Inferior parietal cortex (tissue), 1 donor: ENCODE measurements at regions not wholly inside any gene's neighbourhood (a gene's known extent, or its start where the extent isn't known, plus 50 kb on each side); places are given as distances from the start of the nearest gene placed in this dataset.
"Not testable (repeated sequence)": the region's sequence is repeated elsewhere in the genome, so short reads cannot be mapped to it uniquely, and the experiment has no call there.

Source experiments
- DNase-seq: peaks from one replicate; pipeline ENCODE4 v3.0.0-alpha.2; 2016; ENCODE audit errors: extremely low spot score

DNA sequence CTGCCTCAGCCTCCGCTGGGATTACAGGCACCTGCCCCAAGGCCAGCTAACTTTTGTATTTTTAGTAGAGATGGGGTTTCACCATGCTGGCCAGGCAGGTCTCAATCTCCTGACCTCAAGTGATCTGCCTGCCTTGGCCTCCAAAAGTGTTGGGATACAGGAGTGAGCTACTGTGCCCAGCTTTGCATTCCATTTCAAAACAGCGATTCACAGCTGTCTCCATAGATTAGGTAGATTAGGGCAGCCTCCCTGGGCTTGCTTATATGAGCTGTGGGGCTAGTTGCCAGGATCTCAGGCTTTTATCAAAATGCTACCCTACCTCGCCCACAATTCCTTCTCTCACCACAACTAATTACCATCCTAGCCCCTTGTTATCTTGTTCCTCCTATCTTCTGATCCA lies 176.4 kb upstream of the ZKSCAN2 start:
- DNase-seq, result no peak

DNA sequence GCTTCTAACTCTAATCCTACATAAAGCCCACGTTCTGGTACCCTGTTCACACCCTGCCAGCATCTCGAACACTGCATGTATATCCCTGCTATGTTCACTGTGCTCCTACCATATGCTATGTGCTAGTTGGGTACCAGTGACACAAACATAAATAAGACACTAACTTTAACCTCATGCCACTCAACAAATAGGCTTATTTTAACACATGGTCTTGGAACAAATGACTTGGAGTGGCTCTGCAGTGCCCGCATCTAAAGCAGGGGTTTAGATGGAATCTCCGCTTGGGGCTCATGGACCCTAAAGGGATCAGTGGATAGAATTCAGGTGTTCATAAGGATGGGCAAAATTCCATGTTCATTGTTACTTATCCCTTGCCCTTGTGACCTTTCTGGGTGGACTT lies 175.7 kb upstream of the ZKSCAN2 start:
- DNase-seq, result no peak

DNA sequence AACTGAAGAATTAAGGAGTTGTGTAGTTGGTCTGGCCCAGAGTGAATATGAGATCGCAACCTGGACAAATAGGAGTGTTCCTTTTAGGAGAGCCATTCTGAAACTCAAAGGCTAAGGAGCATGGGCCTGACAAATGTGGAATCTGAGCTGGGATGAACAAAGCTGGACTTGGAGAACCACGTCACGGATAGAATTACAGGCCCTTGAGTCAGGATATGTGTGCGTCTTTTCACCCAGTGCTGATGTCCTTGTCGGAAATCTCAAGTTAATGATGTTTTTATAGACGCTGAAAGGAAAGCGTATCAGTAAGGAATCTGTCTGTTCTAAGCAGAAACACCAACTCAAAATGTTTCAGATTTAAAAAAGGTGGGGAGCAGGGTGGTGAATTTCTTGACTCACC lies 173.8 kb upstream of the ZKSCAN2 start:
- DNase-seq, result no peak

DNA sequence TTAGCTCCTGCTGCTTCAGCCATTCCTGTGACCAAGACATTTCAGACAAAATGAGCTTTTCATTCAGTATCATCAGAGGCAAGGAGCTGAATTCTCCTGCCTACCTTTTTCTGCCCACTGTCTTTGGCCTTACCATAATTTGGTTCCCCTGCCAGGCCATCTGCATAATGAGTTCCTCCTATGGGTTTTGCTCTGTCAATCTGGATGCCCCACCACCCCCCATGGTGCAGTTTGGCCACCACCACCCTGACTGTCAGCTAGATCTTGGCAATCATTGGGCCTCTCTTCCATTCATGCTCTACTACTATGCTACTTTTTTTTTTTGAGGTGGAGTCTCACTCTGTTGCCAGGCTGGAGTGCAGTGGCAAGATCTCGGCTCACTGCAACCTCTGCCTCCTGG lies 169.2 kb upstream of the ZKSCAN2 start:
- no peak for DNase-seq

DNA sequence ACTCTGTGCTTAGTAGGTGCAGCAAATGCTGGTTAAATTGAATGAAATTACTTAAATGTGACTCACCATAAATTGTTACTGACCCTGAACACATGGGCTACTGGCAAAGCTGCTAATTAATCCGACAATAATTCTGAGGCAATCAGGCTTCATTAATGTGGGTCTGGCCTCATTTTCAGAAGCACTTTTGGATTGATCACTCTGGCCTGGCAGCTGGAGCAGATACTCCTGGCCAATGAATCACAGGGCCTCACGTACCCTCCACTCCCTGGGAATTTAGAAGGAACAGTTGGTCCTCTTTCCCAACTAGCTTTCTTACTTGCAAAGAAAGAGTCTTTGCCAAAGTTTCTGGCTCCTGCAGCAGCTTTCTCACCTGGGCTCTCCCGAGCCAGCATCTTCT lies 162.0 kb upstream of the ZKSCAN2 start:
- no peak for DNase-seq

DNA sequence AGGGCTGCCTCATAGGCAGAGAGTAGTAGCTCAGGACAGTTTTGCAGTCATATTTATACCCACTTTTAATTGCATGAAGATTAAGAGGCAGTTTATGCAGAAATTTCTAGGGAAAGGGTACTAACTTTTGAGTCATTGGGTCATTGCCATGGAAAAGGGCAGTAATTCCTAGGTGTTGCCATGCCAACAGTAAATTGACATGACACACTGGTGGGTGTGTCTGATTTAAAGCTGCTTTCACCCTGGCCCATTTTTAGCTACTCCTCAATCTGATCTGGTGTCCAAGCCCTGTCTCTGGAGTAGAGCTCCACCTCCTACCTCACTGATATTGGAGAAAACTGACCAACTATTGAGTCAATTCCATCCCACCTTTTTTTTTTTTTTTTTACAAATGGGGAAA lies 161.5 kb upstream of the ZKSCAN2 start:
- DNase-seq, result no peak

DNA sequence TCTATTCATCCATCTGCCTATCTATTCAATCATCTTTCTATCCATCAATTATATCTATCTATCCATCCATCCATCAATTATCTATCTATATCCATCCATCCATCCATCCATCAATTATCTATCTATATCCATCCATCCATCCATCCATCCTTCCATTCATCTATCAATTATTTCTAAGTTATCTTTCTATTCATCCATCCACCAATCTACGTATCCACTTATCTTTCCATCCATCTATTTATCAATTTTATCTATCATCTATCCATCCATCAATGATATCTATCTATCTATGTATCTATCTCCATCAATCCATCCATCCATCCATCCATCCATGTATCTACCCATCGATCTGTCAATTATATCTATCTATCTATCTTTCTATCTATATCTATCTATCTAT lies 158.4 kb upstream of the ZKSCAN2 start:
- no peak for DNase-seq

DNA sequence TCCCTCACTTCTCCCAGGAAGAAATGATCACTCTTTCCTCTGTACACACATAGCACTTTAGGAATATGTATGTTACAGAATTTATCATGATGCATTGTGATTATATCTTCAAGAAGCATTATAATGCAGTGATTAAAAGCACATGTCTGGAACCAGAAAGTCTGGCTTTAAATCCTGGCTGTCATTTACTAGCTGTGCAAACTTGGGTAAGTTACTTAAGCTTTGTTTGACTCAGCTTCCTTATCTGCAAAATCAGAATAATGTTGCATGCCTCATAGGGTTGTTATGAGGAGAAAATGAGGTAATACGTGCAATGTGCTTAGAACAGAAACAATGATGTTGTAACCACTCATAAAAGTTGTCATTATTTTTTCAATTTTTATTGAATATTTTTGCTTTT lies 156.3 kb upstream of the ZKSCAN2 start:
- DNase-seq, result no peak

DNA sequence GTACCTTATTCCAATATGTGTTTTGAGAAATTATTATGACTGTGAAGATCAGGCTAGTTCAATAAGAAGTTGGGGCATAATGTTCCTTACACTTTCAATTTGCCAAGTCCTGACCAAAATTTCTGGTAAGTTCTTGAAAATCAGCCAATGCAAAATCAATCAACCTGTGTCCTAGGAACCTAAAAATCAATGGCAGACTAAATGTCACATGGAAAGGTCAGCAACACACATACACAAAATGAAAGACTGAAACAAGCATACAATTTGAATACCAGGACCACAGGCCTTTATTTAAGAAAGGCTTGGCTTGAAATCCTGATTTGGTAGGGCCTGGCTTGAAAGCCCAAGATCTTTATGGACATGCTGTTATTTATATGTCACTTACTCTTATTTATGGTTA lies 155.5 kb upstream of the ZKSCAN2 start:
- no peak for DNase-seq

DNA sequence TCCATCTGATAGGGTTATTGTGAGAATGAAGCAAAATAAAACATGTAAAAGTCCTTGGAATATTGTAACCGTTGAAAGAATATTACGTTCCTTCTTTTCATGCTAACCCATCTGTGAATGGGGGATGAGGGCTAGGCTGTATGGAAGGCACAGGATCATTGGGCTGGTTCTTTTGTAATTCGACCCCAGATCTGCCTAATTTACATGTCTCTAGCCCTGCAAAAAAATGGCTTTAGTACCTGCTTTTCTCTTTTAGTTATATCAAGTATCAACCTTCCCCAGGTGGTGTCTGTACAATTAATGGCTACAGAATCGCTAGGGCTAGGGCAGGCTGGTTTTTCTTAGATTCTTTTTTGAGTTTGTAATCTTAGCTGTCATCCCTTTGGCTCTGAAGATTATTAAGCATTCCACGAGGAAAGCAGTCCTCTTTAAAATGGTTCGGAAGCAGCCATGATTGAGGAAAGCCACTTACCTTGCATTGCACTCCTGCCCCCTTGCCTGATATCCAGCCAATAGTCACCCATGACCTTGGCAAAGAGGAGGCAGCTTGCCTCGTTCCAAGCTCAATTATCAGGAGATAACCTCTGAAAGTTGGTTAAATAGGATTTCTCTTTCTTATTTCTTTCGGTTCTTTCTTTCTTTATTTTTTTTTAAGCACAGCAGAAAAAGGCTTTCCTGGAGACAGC lies 153.9 kb upstream of the ZKSCAN2 start:
- DNase-seq, result no peak

DNA sequence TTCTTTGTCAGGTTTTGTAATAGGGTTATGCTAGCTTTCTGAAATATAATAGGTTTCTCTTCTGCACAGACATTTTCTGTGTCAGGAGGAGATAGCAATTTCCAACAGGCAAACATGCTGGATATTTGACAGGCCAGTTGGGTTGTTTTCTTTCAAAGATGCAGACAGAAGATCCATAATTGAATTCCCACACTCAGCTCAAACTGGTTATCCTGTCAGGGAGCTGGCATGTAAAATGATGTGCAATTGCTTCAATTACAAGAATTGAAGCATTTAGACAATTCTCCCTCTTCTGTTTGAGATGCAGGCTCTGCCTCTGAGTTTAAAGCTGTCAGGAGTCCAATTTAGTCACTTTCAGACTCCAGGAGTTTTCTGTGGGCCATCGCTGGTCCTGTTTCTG lies 146.2 kb upstream of the ZKSCAN2 start:
- DNase-seq, result no peak

DNA sequence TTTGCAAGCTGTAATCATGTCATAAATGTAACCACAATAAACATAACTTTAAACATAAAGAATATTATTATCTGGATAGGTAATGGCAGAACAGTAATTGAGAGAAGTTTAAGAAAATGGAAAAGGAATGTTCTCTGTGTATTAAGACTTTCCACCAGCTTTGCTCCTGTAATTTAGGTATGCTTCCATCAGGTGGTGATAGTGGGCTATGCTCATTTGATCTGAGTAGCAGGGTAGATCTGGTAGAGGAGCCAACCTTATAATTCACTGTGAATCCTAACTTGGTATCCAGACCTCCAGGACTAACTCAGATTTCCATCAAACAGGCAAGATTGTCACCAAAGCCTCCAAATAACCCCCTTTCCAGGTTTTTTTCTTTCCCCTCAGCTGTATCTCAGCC lies 137.9 kb upstream of the ZKSCAN2 start:
- no peak for DNase-seq

DNA sequence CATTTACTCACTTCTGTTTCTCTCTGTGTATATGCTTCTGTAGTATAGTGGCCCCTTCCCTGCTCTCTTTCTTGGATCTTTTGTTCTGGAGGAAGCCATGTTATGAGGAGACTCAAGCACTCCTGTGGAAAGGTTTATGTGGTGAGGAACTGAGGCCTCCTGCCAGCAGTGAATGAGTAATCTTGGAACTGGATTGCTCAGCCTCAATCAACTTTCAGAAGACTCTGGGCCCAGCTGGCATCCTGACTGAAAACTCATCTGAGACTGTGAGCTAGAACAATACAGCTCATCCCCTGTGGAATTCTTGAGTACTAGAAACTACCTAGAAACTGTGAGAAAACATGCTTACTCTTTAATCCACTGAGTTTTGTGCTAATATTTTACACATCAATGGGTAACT lies 133.1 kb upstream of the ZKSCAN2 start:
- DNase-seq, result no peak

DNA sequence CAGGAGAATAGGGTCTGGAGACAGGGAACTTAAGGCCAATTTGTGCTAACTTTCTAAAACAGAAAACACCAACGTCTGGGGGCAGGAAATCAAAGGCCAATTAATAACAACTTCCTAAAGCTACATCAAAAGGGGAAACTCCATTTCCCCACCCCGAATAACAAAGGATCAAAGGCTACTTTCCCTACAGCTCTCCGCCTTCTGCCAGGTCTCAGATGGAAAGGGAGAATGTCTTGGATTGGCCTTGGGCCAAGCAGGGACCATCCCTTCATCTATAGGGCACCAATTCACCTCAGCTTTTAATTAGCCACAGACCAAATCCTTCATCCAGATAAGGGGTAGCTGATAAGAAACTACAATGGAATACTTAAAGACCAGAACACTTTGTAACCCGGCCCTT lies 116.9 kb upstream of the ZKSCAN2 start:
- DNase-seq, result no peak

DNA sequence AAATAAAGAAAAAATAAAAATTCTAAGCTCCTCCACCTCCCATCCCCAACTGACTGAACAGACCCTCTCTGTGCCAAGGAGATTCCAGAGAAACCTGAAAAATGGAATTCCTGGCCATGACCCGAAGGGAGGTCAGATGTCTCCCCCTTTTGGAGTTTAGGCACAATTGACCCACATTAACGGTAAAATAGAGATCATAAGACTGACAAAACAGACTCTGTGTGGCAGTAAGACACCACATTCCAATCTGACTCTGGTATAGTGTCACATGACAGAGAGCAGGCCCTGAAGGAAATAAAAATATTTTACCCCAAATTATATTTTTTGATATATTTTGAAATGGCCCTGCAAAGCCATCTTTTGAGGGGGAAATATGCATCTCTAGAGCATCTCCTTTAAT lies 115.1 kb upstream of the ZKSCAN2 start:
- DNase-seq, result no peak

DNA sequence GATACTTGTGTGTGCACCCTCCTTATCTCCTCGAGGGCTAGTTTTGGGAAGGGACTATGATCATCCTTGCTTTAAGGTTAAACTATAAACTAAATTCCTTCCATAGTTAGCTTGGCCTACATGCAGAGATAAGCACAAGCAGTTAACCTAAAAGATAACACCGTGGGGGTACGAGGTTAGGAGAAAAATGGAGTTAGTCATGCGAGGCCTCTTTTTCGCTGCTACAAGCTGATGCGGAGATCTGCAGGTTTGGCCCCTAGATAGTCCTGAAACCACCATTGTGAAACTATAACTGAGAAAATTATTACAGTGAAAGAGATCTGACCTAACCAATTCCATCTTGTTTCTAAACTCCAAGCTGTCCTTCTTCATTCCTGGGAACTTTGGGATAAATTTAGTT lies 113.7 kb upstream of the ZKSCAN2 start:
- no peak for DNase-seq

DNA sequence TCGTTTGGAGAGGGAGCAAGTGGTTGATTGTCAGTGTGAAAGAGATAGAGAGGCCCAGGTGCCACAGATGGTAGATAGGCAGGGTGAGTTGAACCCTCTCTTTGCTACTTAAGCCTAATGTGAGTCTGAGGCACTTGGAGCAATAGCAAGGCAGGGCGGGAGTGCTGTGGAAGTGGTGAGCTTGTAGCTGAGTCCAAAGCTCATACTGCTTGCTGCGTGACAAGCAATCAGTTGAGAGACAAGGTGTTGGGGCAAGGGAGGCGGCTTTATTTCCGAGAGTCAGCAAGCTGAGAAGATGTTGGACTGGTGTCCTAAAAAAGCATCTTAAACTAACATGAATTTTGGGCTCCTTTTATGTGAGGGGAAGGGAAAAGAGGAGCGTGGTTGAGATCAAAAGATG lies 112.9 kb upstream of the ZKSCAN2 start:
- no peak for DNase-seq

DNA sequence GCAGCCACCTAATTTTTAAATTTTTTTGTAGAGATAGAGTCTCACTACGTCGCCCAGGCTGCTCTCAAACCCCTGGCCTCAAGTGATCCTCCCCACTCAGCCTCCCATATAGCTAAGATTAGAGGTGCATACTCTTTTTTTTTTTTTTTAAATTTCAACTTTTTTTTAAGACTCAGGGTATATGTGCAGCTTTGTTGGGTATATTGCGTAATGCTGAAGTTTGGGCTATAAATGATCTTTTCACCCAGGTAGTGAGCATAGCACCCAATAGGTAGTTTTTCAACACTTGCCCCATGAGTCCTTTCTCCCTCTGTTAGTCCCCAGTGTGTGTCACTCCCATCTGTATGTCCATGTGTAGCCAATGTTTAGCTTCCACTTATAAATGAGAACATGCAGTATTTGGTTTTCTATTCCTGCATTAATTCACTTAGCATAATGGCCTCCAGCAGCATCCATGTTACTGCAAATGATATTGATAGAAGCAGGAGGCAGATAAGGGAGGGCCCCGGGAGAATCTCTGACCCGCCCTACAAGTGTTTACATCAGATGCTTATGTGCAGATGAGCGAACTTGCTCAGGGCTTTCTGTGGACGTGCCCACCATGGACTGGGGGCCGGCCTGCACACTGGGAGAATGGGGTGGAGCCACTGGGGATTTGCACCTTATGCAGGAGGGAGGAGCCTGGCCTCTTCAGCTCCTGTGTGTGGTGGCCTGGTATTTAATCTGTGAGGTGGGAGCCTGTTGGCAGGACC lies 110.3 kb upstream of the ZKSCAN2 start:
- no peak for DNase-seq

DNA sequence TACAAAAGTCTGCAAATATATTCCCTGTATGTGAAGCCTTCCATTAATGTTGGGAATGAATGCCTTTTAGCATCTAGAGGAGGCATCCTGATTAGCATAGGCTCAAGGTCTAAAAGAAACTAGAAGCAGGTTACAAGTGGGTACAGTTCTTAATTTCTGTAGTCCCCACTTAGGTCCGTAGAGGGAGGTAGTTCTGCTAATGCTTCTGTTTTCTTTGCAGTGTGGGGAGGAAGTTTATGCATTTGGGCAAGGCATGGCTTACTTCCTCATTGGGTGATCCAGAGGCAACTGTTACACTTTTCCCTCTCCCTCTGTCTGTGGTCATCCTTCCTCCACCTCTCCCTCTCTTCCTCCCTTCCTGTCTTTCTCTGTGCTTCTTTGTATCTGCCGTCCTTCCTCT lies 108.4 kb upstream of the ZKSCAN2 start:
- no peak for DNase-seq

DNA sequence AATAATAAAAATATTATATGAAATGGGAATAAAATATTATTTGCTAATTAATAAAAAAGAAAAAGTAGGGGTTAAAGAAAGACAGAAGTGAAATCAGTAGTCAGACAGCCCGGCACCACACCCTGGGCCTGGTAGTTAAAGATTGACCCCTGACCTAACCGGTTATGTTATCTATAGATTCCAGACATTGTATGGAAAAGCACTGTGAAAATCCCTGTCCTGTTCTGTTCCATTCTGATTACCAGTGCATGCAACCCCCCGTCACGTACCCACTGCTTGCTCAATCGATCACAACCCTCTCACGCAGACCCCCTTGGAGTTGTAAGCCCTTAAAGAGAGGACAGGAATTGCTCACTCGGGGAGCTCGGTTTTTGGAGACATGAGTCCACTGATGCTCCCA lies 101.9 kb upstream of the ZKSCAN2 start:
- DNase-seq, result not testable (repeated sequence)

DNA sequence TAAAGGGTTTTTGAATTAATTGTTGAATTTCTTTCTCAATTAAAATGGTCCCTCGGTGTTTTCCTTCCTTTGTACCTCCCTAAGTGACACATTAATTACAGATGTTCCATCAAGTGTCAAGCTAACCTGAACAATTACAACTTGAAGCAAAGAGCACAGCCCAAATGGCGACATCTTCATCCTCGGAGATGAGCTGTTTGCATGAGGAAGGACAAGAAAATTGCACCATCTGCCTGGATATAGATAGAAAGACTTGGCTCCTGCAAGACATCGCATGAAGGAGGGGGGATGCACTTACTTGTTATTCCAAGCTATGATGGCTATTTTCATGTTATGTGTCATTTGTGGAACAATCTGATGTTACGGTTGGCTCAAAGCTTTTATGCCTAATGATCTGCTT lies 86.4 kb upstream of the ZKSCAN2 start:
- no peak for DNase-seq

DNA sequence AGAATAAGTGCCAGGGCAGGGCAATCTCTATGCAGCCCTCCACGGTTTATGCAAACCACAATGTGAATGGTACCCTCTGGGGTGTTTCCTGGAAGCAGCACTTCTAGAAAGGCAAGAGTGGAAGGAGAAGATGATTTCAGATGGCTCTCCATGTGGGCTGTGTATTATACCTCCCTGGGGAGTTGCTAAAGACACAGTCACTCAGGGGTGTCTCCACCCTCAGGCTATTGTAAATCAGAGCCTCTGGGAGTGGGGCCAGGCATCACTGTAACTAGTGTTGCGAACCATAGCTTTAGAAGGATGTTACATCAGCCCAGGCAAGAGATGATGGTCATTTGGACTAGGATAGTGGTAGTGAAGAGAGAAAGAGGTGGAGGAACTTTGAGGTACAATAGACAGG lies 83.3 kb upstream of the ZKSCAN2 start:
- DNase-seq, result no peak

DNA sequence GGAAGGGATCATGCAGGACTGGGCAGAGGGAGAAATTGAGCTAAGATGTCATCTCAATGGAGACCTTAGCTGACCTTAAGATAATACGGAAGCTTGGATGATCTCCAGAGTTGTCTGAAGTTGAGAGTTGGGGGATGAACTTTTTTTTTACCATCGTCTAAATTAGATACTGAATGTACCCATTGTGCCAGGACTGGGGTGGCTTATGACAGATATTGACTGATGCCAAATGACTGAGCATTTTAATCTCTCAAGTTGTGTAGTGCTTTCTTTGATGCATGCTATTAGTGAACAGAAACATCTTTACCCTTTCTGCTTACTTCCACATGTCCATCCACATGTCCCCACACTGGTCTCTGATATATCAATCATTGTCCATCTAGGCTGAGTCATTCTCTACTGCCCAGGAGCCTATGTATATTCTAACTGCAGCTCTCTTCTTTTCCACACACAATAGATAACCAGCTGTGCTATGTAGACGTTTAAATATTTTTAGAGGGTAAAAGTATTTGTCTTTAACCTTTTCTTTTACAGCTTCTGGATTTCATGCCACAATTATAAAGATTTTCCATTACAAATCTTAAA lies 60.2 kb upstream of the ZKSCAN2 start:
- DNase-seq, result no peak
